Fibroblast of lung (primary cell): ENCODE measurements at regions not wholly inside any gene's neighbourhood (a gene's known extent, or its start where the extent isn't known, plus 50 kb on each side); places are given as distances from the start of the nearest gene placed in this dataset.

ENCODE experiments used
- EZH2 ChIP-seq: IDR thresholded peaks from 2 replicates; pipeline ENCODE4 v1.5.1; 2012; ENCODE audit warnings: low read length, control low read depth, mild to moderate bottlenecking; ENCODE audit errors: missing control alignments
- TF ChIP-seq, protein P1 (sequence below), 2 donors: IDR thresholded peaks in 1 of 2; conservative IDR thresholded peaks in 1 of 2; 1 replicate in 1 of 2; 2 replicates in 1 of 2; pipeline ENCODE4 v1.5.1; 2011 to 2012; ENCODE audit warnings: low read length in 2 of 2, control low read depth in 1 of 2, inconsistent platforms in 1 of 2, low read depth in 1 of 2, mild to moderate bottlenecking in 1 of 2

GRCh38 chr5:130323804-130324454 is 419.7 kb downstream of the CHSY3 start:
- TF ChIP-seq, protein P1, sequence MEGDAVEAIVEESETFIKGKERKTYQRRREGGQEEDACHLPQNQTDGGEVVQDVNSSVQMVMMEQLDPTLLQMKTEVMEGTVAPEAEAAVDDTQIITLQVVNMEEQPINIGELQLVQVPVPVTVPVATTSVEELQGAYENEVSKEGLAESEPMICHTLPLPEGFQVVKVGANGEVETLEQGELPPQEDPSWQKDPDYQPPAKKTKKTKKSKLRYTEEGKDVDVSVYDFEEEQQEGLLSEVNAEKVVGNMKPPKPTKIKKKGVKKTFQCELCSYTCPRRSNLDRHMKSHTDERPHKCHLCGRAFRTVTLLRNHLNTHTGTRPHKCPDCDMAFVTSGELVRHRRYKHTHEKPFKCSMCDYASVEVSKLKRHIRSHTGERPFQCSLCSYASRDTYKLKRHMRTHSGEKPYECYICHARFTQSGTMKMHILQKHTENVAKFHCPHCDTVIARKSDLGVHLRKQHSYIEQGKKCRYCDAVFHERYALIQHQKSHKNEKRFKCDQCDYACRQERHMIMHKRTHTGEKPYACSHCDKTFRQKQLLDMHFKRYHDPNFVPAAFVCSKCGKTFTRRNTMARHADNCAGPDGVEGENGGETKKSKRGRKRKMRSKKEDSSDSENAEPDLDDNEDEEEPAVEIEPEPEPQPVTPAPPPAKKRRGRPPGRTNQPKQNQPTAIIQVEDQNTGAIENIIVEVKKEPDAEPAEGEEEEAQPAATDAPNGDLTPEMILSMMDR (conservative IDR thresholded peaks at IDR 0.05 in 1 of 2, IDR thresholded peaks at IDR 0.05 in 1 of 2; ENCODE audit: low read depth in 1 of 2, low read length in 2 of 2), result no peak
- TF ChIP-seq EZH2, result no peak
